ENCODE measurements at regions not wholly inside any gene's neighbourhood (a gene's known extent, or its start where the extent isn't known, plus 50 kb on each side); places are given as distances from the start of the nearest gene placed in this dataset.
"Not testable (repeated sequence)": the region's sequence is repeated elsewhere in the genome, so short reads cannot be mapped to it uniquely, and the experiment has no call there.

DNA sequence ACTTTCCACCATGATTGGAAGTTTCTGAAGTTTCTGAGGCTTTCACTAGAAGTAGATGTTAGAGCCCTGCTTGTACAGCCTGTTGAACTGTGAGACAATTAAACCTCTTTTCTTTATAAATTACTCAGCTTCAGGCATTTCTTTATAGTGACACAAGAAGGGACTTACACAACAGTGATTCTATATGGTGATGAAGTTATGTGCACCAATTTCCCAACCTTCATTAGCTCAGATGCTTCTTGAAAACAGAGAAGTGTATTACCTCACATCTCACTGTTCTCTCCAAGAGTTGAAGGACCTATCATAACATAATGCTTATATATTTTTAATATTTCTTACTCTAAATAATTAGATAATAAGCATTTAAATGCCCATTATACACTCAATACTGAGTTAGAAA lies 202.1 kb upstream of the ANXA10 start:
- no peak overlapping the region for H3K4me3 ChIP-seq (ENCODE audit: low read length)
- DNase-seq (ENCODE audit: low read depth, low spot score): no peak

DNA sequence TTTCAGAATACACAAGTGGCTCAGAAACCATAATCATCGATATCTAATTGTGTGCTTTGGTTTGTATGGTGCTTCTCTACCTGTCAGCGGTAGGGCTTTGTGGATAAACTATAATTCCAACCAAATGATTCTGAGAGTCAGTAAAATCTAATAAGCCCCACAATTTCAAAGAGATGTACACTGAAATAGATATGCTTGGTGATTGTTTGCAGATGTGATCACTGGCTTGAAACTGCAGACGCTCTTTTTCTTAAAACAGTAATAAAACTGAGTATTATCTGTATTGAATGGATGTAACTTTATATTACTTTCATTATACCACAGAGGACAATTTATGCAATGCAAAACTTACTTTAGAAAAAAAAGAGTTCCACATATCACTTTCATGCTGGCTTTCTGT lies 198.8 kb upstream of the ANXA10 start:
- no peak overlapping the region for H3K4me3 ChIP-seq (ENCODE audit: low read length)
- no peak for DNase-seq (ENCODE audit: low read depth, low spot score)

DNA sequence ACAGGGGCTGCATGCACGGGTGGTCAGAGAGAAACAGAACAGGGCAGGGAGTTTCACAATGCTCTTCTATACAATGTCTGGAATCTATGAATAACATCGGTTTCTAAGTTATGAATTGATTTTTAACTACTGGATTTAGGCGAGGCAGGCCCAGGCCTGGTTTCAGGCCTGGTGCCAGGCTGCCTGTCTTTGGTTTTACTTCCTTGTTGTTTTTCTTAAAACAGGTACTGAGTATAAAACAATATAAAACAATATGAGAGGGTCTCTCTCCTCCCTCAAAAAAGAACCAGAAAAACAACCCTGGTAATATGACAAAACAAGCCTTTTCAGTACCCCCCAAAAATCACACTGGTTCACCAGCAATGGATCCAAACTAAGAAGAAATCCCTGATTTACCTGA lies 196.1 kb upstream of the ANXA10 start:
- not testable (repeated sequence) for DNase-seq (ENCODE audit: low read depth, low spot score); H3K4me3 ChIP-seq (ENCODE audit: low read length)

- H3K4me3 ChIP-seq (ENCODE audit: low read length): no peak overlapping the region
- no peak for DNase-seq (ENCODE audit: low read depth, low spot score)
These were observed 195.2 kb upstream of the ANXA10 start for GRCh38 chr4:167897116-167897515.

DNA sequence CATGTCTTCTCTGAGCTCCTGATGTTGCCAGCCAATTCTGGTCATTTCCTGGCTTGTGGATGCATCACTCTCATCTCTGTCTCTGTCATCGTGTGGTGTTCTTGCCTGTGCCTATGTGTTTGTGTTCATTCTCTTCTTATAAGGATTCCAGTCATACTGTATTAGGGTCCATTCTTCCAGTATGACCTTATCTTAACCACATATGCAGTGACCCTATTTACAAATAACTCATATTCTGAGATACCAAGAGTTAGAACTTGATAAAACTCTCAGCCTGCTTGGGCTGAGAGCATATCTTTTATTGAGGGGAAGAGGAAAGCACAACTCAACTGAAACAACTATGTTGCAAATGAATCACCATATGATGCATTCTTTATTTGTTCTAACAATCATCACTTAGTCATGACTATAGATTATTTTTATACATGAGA lies 189.0 kb upstream of the ANXA10 start:
- no peak for DNase-seq (ENCODE audit: low read depth, low spot score)
- H3K4me3 ChIP-seq (ENCODE audit: low read length): no peak overlapping the region

GRCh38 chr4:167906851-167907250 lies 185.5 kb upstream of the ANXA10 start:
- H3K4me3 ChIP-seq (ENCODE audit: low read length): no peak overlapping the region
- DNase-seq (ENCODE audit: low read depth, low spot score): no peak

DNA sequence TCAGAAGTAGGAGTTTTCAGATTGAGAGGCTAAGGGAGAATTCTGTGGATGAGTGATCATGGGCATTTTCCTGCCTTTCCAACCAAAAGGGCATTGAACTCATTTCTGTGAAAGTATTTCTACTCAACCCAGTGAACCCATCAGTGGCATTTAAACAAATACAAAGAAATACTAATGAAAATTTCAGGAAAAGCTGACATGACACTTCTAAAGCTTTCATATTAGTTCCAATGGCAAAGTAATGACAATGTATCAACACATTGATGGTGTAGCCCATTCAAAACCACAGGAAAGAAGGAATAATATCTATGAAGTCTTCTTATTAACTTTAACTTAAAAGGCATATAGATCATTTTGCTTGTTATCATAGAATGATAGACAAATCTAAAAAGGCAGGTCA lies 183.5 kb upstream of the ANXA10 start:
- H3K4me3 ChIP-seq (ENCODE audit: low read length): no peak overlapping the region

DNA sequence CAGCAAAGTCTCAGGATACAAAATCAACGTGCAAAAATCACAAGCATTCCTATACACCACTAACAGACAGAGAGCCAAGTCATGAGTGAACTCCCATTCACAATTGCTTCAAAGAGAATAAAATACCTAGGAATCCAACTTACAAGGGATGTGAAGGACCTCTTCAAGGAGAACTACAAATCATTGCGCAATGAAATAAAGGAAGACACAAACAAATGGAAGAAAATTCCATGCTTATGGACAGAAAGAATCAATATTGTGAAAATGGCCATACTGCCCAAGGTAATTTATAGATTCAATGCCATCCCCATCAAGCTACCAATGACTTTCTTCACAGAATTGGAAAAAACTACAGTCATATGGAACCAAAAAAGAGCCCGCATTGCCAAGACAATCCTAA lies 179.8 kb upstream of the ANXA10 start:
- H3K4me3 ChIP-seq (ENCODE audit: low read length); DNase-seq (ENCODE audit: low read depth, low spot score): not testable (repeated sequence)

More for the DNA sequence above, 183.5 kb upstream of the ANXA10 start:
- no peak for DNase-seq (ENCODE audit: low read depth, low spot score)

GRCh38 chr4:167918077-167918476 lies 174.3 kb upstream of the ANXA10 start:
- no peak overlapping the region for H3K4me3 ChIP-seq (ENCODE audit: low read length)
- DNase-seq (ENCODE audit: low read depth, low spot score): no peak

- no peak overlapping the region for H3K4me3 ChIP-seq (ENCODE audit: low read length)
- no peak for DNase-seq (ENCODE audit: low read depth, low spot score)
These were observed 162.2 kb upstream of the ANXA10 start for GRCh38 chr4:167930166-167930565.

- no peak overlapping the region for H3K4me3 ChIP-seq (ENCODE audit: low read length)
- no peak for DNase-seq (ENCODE audit: low read depth, low spot score)
These were observed 158.1 kb upstream of the ANXA10 start for GRCh38 chr4:167934216-167934615.

- no peak overlapping the region for H3K4me3 ChIP-seq (ENCODE audit: low read length)
- DNase-seq (ENCODE audit: low read depth, low spot score): no peak
These were observed 152.3 kb upstream of the ANXA10 start for GRCh38 chr4:167939863-167940616.

- DNase-seq (ENCODE audit: low read depth, low spot score): no peak
- H3K4me3 ChIP-seq (ENCODE audit: low read length): no peak overlapping the region
These were observed 148.3 kb upstream of the ANXA10 start for GRCh38 chr4:167943872-167944505.

DNA sequence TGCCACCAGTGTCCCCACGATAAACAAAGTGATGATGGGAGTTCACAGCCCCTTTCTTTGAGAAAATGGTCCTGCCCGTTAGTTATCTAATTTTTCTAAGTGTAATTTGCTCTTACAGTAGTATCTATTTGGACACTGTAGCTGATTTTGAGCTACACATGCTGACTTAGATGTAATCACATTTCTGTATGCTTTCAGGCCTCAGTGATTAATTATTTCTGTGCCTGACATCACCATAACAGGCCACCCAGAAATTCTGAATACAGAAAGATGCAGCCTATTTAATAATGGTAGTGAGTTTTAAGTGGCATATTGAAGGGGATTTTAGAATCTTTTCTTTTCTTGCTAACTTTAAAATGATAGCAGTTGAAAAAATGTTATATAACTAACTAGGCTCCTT lies 147.6 kb upstream of the ANXA10 start:
- H3K4me3 ChIP-seq (ENCODE audit: low read length): no peak overlapping the region
- DNase-seq (ENCODE audit: low read depth, low spot score): no peak

GRCh38 chr4:167955006-167955405 lies 137.3 kb upstream of the ANXA10 start:
- no peak for DNase-seq (ENCODE audit: low read depth, low spot score)

DNA sequence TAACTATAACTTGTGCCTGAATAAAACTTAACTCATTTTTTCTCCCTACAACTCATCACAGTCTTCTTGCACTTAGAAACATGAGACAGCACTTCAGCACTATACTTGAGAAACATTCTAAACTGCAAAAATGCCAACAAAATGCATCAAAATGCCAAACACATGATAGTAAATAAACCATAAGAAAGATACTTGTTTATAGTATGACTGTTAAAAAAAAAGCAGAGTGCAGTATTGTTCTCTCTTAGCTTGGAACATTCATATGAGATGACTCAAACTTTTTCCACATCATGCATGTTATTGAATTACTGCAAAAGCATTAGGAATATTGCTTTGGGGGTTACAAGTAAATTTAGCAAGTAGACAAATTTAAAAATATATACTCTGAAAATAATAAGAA lies 135.7 kb upstream of the ANXA10 start:
- DNase-seq (ENCODE audit: low read depth, low spot score): no peak
- H3K4me3 ChIP-seq (ENCODE audit: low read length): no peak overlapping the region

More at GRCh38 chr4:167955006-167955405, 137.3 kb upstream of the ANXA10 start:
- H3K4me3 ChIP-seq (ENCODE audit: low read length): no peak overlapping the region

DNA sequence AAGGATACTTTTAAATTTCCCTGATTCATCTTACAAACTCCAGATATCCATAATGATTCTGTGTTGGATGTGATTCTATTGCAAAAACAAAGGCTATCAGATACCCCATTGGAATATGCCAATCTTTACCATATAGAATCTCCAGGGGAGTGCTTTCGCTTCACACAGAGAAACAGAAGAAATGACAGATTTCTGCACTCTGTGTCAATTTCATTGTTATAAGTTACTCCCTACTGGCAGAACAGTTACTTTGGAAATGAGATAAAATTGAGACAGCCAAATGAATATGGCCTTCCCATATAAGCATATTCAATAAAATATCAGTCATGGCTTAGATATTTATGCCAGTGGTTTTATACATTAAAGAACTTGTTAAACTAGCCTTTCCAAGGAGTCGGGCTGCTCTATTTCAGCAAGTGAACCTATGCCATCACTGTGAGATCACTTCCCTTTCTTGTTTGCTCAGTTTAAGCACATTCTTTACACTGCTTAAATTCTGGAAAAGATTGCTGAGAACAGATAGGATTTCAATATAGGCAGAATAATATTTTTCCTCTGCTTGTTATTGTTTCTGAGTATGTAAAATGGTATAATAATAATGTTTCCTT lies 127.5 kb upstream of the ANXA10 start:
- DNase-seq (ENCODE audit: low read depth, low spot score): no peak

DNA sequence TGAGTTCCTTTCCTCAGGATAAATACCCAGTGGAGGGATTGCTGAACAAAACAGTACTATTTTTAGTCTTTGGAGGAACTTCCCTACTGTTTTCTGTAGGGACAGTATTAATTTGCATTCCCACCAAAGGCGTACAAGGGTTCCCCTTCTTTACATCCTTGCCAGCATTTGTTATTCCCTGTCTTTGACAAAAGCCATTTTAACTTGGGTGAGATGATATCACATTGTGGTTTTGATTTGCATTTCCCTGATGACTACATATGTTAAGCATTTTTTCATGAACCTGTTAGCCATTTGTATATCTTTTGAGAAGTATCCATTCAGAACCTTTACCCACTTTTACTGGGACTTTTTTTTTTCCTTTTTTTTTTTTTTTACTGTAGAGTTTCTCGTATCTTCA lies 126.2 kb upstream of the ANXA10 start:
- H3K4me3 ChIP-seq (ENCODE audit: low read length): no peak overlapping the region
- no peak for DNase-seq (ENCODE audit: low read depth, low spot score)

More for the DNA sequence above, 127.5 kb upstream of the ANXA10 start:
- no peak overlapping the region for H3K4me3 ChIP-seq (ENCODE audit: low read length)

DNA sequence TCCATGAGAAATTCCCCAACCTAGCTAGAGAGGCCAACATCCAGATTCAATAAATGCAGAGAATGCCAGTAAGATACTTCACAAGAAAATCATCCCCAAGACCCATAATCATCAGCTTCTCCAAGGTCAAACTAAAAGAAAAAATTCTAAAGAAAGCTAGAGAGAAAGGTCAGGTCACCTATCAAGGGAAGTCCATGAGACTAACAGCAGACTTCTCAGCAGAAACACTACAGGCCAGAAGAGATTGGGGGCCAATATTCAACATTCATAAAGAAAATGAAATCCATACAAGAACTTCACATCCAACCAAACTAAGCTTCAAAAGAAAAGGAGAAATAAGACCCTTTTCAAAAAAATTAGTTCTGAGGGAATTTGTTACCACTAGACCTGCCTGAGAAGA lies 118.8 kb upstream of the ANXA10 start:
- no peak for DNase-seq (ENCODE audit: low read depth, low spot score)
- H3K4me3 ChIP-seq (ENCODE audit: low read length): no peak overlapping the region

DNA sequence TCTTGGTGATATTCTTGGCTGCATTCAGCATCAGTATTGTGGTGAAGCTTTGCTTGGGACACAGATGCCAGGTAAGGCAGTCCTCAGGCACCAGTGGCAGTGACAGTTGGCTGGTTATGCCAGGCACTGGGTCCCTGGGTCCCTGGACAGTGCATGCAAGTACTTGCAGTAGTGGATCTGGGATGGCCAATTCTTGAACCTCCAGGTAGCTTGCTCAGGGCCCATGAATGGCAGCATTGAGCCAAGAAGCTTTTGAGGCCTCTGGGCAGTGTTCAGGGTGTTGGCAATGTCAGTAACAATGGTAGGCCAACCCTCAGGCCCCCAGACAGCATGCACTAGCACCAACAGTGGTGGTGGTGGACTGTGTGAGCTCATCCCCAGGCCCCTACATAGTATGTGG lies 106.8 kb upstream of the ANXA10 start:
- DNase-seq (ENCODE audit: low read depth, low spot score): no peak
- H3K4me3 ChIP-seq (ENCODE audit: low read length): no peak overlapping the region
